Erythroblast (primary cell): ENCODE measurements at regions not wholly inside any gene's neighbourhood (a gene's known extent, or its start where the extent isn't known, plus 50 kb on each side); places are given as distances from the start of the nearest gene placed in this dataset.

ENCODE experiments used
- GATA1 ChIP-seq: IDR thresholded peaks from 2 replicates; pipeline ENCODE4 v1.6.1; 2011; ENCODE audit warnings: low read depth, mild to moderate bottlenecking, control low read depth, low read length, moderate library complexity
- POLR2A ChIP-seq: IDR thresholded peaks from 2 replicates; pipeline ENCODE4 v1.6.1; 2011; ENCODE audit warnings: mild to moderate bottlenecking, low read length

DNA sequence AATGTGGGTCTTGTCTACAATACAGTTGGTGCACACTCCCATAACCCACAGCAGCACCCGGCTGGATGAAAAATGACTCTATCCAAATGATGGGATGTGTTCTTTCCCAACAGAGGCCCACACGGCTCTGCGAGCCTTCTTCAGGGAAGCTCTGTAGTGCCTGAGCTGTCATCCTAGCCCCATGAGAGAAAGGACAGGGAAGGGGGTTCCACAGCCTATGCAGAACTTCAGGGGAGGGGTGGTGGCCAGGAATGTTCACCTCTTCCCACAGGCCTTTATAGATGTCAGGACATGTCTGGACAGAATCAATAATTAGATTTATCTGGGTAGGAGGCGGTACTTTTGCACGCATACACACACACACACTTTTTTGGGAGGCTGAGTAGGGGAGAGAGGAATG lies 109.0 kb downstream of the JCAD start:
- TF ChIP-seq POLR2A (no peak), GATA1 (no peak)
